GM21447 (cell line): ENCODE measurements at regions not wholly inside any gene's neighbourhood (a gene's known extent, or its start where the extent isn't known, plus 50 kb on each side); places are given as distances from the start of the nearest gene placed in this dataset.

Experiments used
- ATAC-seq: cut with Tn5 transposase; IDR thresholded peaks from one replicate; pipeline ENCODE4 v1.9.1; 2021; ENCODE audit not compliant: unreplicated experiment

DNA sequence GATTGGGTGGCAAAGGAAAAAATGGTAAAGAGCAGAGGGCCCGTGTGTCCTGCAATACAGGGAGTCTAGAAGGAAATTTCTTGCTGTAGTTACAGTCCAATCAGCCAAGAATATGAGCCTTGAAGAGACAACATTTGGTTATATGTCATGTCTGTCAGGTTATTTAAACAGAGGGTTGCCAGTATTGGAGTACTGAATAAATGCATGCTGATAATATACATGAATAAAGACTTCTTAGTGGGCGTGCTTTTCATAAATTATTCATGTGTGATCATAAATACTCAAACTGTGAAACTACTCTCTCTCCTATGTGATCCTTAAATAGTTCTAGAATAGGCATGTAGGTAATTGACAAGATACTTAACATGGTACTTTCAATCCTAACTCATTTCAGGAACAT lies 249.0 kb downstream of the CRPPA start:
- ATAC-seq, result no peak

DNA sequence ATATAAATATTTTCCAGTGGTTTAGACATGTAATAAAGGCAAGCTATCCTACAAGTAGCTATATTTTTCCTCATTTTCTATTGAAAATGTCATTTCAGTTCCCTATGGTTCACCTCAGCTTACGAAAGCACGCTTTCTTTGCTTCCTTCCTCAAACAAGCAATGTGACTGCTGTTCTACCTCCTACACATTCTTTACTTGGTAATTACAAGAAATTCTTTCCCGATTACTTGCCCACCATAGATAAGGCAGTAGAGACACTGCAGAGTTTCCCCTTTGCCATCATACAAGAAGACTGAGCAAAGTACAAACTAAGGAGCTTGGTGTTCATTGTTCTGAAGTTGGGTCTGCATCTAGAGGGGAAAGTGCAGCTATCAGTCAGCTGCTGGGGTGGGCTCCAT lies 249.4 kb downstream of the CRPPA start:
- no peak for ATAC-seq

DNA sequence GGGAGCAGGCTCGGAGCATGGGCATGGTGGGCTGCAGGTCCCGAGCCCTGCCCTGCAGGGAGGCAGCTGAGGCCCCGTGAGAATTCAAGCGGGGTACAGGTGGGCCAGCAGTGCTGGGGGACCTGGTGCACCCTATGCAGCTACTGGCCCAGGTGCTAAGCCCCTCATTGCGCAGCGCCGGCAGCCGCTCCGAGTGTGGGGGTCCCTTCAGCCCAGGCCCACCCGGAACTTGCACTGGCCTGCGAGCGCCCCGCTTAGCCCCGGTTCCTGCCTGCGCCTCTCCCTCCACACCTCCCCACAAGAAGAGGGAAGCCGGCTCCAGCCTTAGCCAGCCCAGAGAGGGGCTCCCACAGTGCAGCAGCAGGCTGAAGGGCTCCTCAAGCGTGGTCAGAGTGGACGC lies 250.7 kb downstream of the CRPPA start:
- ATAC-seq, result no peak

DNA sequence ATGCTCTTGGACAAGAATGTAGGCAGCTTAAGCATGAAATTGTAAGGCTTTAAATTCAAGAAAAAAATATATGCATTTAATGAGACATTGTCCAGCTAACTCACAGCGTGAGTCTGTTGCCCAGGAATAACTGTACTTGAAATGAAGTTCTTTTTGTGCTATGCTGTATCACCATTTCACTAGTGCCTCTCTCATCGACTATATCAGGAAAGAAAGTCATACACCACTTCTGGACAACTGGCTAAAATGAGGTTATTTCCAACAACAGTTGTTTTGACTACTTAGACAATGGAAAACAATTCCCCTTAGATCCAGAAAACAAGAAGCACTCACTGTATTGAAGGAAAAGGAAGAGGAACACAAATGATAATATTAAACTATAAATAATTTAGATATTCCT lies 251.8 kb downstream of the CRPPA start:
- ATAC-seq, result no peak

DNA sequence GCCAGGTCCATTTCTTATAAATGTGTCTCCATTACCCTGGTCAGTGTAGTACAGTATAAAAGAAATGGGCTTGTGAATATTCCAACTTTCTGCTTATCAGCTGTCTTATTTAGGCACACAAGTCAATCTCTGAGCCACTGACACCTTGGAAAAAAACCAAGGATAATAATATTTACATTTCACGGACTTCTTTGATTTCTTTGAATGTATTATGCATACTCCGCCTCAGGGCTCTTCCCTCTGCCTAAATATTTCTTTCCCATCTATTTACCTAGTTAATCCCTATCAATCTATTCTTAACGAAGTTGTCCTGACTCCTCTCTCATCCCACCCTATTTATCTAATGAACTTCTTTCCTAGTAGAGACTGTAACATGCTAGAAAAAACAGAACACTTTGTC lies 253.8 kb downstream of the CRPPA start:
- ATAC-seq, result no peak

DNA sequence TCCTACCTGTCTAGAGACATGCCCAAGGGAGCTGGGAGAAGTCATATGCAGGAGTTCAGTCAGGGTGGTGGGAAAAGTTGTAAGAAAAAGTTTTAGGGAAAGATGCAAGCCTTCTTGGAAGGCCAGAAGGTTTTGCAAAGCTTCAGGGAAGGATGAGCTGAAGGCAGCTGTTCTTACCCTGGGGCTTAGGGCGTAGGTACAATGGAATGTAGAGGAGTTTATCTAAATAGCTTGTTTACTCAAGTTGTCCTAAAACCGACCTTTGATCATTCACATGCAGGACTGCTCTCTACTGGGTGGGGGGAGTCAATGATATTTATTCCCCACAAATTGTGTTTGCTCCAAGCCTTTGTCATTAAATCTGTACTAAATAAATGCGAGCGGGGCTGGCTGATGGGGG lies 277.0 kb downstream of the CRPPA start:
- no peak for ATAC-seq

DNA sequence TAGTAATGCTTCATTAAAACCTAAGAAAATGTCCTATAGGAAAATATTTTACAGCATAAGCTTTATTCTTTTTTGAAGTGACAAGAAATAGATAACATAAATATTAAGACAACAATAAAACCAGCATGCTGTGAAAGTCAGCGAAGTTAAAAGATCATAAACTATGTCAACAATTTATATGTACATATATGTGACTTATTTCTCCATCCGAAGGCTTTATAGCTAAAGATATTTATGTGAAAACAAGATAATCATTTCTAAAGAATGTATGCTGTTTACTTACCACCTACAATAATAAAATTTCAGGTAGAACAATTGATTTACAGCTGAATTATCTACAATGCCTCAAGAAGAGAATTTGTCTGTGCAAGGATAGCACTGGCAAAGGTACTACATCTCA lies 283.4 kb downstream of the CRPPA start:
- no peak for ATAC-seq

DNA sequence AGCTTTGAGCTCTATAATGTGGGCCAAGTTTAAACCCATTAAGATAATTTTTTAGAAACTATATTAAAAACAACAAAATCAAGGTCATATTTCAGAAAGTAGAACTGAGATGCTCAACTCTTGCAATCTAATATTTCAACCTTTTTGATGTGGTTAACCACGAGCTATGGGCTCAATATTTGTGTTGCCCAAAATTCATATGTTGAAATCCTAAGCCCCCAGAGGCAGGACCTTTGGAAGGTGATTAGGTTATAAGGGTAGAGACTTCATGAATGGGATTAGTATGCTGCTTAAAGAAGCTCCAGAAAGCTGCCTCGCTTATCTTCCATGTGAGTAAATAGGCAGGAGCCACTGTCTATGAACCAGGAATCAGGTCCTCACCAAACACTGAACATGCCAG lies 284.4 kb downstream of the CRPPA start:
- no peak for ATAC-seq

DNA sequence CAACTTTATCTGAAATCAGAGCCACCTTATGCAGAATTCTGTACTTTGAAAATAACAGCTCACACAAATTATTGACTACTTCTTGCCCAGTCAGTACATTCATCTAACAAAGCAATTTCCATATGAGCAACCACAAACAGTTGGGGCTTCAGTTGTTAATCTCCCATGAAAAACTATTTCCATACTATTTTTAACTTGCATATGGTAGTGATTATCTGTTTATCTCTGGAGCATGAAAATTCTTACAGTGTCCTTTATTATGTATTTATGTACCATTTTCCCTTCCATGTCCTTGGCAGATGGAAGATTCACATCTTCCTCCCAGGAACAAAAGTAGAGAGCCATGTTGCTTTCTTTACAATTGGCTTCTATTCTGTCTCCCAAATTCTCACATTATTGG lies 285.7 kb downstream of the CRPPA start:
- no peak for ATAC-seq

DNA sequence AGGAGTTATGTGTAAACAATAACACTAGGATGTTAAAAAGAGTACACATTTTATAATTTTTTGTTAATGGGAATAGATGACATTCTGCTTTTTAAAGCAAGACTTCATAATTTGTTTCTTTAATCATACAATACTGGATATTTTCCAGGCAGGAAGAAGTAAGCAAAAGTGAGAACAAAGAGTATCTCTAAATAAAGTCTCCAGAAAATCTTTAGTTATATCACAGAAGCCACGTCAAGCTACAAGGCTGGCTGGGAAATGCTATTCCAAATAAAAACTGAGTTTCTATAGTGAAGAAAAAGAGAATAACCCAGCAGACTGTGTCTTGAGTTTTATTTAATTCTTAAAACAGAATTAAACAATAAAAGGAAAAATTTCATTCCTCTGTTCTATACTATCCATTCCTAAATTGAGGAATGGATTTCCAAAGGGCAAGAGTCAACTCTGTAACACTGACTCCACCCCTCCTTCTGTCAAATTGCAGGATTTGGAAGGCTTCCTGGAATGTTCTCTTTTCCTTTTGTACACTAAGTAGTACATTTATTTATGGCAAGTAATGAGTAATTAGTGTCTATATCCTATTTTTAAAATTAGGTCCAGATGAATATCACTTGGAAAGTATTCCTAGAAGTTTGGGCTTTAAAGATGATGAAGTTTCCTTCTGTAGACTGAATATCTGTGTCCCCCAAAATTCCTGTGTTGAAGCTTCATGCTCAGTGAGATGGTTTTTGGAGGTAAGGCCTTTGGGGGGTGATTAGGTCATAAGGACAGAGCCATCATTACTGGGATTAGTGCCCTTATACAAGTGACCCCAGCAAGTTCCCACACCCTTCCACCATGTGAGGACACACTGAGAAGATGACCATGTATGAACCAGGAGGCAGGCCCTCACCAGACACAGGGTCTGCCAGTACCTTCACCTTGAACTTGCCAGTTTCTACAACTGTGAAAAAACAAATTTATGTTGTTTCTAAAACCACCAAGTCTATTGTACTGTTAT lies 290.9 kb downstream of the CRPPA start:
- ATAC-seq, result no peak

DNA sequence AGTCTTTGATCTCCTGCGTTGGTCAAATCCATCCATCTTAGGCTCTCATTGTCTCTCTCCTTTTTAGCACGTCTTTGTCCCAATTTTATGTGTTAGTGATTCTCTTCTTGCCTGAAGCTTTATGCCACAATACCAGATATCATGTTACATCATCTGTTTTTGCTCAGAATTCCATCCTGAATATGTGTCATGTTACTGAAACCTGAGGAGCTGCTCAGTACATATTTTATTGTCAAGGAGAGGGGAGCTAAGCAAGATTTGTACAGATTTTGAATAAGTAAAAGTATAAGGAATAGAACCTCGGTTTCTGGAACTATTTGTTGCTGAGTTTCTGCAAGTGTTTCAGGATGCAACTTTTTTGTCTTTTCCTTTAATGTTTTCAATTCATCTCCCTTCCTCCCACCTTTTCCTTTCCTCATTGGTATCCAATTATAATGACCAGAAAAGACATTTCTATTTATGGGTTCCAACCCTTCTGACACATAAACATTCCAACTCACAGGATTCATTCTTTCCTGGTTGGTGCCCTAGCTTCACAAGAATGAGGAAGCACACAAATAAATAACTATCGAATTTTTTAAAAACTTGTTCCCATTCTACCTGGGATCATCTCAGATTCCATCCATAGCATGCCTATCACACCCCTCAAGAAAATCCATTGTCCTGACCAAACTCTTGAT lies 291.8 kb downstream of the CRPPA start:
- ATAC-seq, result no peak

DNA sequence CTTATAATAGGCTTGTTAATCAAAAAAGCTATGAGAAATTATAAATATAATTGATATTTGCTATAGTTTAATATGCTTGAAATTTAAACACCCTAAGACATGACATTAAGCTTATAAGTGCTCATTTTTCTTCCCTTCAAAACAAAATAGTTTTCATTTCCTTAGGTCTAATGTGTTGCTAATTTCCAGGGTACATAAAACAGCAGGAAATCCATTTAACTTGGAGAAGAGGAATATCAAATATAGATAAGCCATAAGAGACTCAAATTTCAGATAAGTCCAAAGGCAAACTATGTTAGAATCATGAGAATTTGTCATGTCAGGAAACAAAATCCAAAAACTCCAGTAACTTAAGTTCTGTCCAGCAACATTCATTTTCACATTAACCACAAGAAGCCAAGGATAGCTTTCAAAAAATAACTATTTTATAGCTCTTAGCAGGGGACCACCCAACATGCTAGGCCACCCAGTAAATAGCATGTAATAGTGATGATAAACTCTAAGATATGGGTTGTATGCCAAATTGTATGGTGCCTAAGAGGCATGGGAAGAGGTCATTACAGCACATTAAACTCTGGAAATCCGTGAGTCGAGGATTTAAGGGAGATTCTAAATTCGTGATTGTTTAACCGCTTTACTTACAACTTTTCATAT lies 298.1 kb downstream of the CRPPA start:
- no peak for ATAC-seq

DNA sequence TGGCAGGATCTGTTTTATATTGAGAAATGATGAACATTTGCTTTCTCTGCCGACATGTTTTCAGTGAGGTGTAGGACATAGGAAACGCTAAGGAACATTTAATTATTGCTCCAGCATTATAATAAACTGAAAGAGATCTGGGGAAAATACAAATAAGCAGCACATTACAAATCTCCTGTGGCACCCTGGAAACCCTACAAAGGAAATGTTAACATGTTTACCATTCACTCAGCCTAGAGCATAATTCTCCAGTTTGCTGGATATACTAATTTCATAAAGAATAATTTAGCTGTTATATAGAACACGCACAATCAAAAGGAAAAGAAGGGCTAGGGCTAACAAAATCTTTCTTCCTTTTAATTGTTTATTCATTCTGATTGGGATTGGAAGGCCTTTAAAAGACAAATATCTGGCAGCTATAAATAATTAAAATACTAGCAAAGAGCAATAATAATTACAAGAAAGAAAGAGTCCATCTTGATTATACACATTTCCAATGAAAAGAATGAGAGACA lies 299.4 kb downstream of the CRPPA start:
- ATAC-seq, result no peak

DNA sequence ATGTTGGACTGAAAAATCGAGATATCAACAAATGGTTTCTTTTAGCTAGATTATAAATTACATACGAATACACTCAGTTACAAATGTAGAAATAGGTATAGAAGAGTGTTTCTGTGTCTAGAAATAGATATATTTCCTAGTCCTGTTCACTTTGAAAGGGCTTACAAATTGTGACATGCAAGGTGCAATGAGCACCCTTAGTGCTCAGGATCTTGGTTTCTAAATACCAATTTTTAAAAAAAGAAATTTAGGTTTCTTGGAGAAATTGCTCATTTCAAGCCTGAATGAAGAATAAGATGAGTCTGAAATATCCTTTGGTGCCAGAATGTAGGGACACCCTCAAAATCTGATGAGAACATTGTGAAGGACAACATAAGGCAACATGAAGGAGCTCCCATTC lies 306.0 kb downstream of the CRPPA start:
- ATAC-seq, result no peak

DNA sequence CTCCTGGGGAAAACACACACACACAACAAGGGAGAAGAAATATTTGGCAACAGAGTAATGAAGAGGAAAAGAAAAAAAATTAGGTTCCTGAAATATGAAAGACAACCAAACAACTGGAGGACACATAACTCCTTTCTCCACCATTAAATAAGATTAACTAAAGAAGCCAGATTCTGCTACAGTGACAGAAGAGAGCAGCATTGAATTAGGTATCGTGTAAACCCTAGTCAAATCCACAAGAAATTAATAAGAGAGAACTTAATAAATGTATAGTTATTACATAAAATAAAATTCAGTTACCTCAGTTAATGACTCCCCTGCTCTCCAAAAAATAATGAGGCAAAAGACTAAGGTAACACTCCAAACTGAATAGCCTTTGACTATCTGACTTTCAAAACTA lies 306.7 kb downstream of the CRPPA start:
- ATAC-seq, result no peak

DNA sequence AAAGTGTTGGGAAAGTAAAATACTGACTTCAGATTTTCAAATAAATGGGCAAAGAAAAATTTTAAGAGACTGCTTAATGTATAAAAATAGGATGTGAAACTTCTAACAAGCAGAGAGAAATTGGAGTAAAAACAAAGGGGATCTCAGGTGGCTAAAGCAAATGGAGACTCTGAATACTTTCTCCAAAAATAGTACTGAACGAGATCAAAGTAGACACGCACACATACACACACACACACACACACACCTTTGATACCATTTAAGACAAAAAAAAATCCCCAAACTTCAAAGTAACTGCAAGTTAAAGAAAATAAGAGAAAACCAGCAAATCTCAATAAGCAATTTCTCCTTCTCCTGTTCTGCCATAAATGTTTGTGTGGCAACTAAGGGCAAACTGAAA lies 307.3 kb downstream of the CRPPA start:
- ATAC-seq, result no peak

DNA sequence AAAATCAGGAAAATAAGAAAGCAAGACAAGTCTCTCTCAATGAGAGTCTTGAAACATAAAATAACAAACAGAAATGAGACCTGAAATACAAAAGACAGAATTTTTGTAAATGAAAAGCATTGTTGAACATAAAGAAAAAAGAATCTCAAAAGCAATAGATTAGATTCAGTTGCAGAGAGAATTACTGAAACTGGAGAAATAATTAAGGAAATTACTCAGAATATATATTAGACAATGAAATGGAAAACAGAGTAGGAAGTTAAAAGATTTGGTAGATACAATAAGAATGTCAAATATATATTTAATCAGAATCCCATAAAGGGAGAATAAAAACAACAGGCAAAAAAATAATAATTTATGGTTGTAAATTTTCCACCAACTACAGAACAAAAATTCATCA lies 308.3 kb downstream of the CRPPA start:
- no peak for ATAC-seq

DNA sequence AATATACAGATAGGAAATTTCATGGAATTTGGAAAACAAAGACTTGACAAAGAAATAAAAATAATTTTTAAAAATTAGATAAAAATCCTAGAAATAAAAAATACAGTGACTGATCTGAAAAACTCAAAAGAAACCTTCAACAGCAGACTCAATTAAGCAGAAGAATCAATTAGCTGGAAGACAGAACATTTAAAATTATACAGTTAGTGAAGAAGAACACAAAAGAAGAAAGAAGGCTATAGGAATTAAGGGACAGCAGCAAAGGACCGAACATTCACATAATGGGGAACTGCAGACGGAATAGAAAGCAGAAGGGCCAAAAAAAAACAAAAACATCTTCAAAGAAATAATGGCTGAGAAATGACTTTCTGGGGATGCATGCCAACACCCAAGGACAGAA lies 314.5 kb downstream of the CRPPA start:
- ATAC-seq, result no peak

DNA sequence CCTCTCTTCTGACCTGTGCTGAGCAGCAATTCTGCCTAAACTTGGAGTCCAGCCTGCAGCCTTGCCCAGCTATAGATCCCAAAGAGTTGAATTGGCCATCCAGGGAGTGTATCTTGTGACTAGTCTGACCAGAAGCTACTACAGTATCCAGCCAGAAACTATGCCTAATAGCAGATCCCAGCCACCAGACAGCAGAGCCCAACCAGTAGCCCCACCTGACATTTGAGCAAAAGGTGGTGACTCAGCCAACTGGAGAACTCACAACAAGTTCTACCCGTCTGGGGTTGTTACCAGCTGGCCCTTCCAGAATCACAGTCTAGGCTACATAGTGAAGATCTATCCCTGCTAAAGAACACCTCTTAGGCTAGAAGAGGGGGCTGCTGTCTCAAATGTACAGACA lies 315.0 kb downstream of the CRPPA start:
- ATAC-seq, result no peak

DNA sequence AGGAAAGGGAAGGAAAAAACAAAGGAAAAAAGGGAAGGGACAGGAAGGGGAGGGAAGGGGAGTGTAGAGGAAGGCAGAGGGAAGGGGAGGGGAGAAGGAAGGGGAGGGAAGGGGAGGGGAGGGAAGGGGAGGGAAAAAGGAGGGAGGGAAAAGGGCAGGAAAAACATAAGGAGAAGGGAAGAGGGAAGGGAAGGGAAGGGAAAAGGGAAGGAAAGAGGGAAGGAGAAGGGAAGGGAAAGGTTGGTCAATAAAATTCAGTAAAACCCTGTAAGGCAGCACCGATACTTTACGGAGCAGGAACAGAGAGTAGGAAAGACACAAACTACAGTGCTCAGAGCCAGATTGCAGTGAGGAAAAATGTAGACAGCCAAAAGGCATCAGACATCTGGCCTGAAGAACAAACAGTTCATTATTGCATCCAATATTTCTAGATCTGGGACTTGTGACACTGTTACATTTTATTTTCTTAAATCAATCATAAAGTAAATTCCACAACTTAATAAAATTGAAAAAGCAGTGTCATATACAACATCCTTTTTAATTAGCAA lies 322.0 kb downstream of the CRPPA start:
- no peak for ATAC-seq

DNA sequence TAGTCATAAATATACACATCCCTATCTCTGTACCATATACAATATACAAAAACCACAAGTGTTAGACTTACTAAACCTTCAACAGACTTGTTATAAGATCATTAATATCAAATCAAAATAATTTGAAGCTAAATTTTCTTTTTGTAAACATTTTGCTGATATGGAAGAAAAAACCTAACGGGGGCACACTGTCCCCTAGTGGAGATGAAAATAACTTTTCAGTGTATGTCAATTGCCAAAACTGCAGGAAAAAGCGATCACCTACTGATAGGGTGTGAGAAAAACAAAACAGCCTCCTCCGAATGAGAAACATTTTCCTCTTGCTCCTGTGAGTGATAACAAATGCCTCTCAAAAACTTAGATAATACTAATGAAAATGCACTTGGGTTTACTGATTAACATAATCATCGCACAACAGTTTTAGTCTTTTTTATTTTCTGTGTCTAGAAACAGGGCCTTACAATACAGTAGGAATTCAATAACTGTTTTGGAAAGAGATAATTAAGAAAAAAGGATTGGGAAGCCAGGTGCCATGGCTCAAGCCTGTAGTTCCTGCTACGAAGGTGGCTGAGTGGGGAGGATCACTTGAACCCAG lies 322.7 kb downstream of the CRPPA start:
- ATAC-seq, result no peak
